HG02759 (cell line): ENCODE measurements at regions not wholly inside any gene's neighbourhood (a gene's known extent, or its start where the extent isn't known, plus 50 kb on each side); places are given as distances from the start of the nearest gene placed in this dataset.

ENCODE experiments used
- ATAC-seq: cut with Tn5 transposase; IDR thresholded peaks from one replicate; pipeline ENCODE4 v1.9.1; 2021; ENCODE audit warnings: mild to moderate bottlenecking, moderate library complexity; ENCODE audit not compliant: unreplicated experiment

DNA sequence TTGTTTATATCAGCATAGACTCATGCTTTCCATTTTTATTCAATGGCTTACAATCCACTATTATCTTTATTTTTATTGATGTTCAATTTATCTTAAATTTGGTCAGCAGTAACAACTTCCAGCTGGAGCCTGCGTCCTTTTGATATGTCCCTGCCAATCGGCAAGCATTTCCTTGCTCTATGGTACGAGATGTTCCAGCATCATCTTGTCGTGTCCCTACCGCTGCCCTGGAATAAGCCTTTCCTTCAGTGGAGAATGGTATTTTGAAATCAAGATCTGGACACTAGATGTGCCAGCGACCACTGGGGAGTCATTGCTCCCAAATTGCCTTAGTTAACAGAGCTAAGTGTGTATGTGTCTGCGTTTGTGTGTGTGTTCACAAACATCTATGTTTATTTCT, 151.6 kb upstream of the RGMB start:
- no peak for ATAC-seq

DNA sequence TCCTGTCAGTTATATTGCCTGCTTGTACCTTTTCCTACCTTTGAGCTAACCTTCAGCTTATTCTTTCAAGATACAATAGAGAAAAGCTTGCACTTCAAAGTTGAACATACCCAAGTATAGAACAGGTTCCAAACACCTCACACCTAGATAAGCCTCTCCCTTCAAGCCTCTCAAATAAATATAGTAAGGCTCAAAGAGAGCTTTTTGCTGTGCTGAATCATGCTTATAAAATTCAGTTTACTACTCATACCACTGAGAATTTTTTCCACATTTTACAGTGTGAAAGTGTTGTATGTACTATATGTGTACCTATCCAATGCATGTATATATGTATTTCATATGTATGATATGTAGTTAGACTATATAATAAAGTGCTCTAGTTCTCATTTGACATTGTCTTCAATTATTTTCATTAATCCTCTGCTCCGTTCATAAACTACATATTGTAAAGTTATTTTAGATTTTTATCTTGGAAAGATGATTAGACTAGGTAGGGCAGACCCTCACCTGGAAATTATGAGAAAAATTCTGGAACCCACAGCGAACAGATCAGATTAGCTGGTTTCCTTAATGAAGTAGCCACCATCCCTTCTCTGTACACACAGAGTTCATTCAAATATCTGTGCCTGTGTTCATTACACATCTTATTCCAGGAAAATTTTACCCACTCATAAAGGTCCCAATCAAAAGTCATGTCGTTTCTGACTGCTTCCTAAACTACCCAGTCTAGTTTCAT, 149.2 kb upstream of the RGMB start:
- no peak for ATAC-seq

GRCh38 chr5:98627121-98627520, 146.3 kb upstream of the RGMB start:
- ATAC-seq = no peak

GRCh38 chr5:98630621-98631020, 142.8 kb upstream of the RGMB start:
- ATAC-seq = no peak

- ATAC-seq = no peak
Measured at GRCh38 chr5:98631311-98632054, 142.0 kb upstream of the RGMB start.

DNA sequence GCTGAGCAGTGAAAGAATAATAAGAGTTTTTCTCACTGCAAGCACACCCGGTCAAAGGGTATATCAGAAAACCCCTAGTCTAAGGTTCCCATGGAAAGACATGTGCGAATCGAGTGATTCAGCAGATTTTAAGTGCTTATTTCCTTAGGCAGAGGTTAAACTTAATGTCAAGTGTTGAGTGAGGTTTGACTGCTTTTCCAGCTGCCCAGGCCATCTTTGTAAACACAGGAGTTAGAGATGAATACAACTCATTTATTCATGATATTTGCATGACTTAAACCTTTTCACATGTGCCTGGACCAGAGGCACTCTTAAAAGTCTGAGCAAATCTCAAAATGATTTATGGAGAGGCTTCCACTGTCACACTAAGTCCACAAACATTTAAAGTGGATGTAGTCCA, 137.8 kb upstream of the RGMB start:
- ATAC-seq = no peak

GRCh38 chr5:98637116-98637515, 136.3 kb upstream of the RGMB start:
- ATAC-seq = no peak

GRCh38 chr5:98637557-98637956, 135.9 kb upstream of the RGMB start:
- ATAC-seq = no peak

- no peak for ATAC-seq
Measured at GRCh38 chr5:98638111-98638510, 135.4 kb upstream of the RGMB start.

DNA sequence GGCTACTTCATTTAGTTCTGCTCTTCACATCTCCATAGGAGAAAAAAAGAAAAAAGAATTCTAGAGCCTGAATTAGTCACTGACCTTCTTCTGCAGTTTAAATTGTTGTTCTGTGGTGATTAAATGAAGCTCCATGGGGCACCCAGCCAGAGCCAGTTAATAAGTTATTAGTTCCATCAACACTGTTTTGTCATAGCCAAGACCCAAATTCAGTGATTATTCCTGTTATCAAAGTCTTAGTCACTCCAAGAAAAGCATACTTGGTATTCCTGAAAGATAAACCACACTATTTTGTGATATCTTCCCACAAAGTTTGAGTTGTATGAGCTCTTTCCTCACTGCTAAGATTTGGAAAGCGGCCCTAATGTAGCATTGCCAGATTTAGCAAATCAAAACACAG, 134.8 kb upstream of the RGMB start:
- no peak for ATAC-seq

GRCh38 chr5:98639274-98639673, 134.2 kb upstream of the RGMB start:
- no peak for ATAC-seq

DNA sequence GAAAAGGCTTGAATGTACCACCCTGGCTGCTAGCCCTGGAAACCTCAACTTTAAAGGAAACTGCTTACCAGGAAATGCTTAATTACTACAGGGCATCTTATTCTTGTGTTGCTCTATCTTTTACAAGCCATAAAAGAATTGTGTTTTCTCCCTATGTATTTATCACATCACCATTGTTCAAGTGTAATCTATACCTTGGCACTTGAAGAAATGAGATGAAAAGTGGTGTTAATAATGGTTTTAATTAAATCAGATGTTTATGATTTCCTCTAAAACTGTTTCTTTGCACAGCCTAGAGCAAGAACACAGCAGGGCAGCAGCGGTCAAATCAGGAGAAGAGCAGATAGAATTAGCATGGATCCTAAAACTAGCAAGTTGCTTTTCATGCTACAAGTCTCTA, 131.8 kb upstream of the RGMB start:
- no peak for ATAC-seq

DNA sequence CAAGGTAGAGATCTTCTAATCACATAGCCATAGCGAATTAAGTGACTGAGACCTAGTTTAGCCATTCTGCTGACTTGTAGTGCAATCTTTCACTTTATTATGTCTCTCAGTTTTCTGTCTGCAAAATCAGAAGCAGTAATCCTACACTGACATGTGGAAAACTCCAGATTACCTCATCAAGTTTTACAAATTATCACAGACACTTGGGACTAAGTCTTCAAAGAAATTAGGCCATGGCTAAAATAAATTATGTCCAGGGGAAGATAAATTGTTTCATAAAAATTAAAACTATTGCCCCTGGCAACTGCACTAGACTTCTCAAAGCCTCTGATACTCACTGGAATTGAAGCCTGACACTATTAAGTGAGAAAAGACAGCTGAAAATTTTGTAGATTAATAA, 129.9 kb upstream of the RGMB start:
- ATAC-seq = no peak

DNA sequence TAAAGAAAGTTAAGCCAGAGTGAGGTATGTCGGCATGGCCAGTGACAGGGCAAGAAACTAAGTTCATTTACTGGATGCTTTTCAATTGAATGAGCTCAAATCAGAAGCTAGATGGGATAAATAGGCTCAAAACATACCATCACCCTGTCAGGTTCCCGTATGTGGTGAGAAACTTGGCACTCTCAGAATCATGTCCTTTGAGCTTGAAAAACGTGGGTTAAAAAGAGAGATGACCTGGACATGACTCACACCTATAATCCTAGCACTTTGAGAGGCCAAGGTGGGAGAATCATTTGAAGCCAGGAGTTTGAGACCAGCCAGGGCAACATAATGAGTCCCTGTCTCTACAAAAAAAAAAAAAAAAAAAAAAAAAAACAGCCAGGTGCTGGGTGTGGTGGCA, 121.7 kb upstream of the RGMB start:
- no peak for ATAC-seq

- ATAC-seq = no peak
Measured at GRCh38 chr5:98656125-98656795, 117.2 kb upstream of the RGMB start.

- no peak for ATAC-seq
Measured at GRCh38 chr5:98656796-98657195, 116.7 kb upstream of the RGMB start.

GRCh38 chr5:98657559-98657958, 115.9 kb upstream of the RGMB start:
- ATAC-seq = no peak

- no peak for ATAC-seq
Measured at GRCh38 chr5:98663521-98663920, 109.9 kb upstream of the RGMB start.

- ATAC-seq = no peak
Measured at GRCh38 chr5:98664736-98665135, 108.7 kb upstream of the RGMB start.

DNA sequence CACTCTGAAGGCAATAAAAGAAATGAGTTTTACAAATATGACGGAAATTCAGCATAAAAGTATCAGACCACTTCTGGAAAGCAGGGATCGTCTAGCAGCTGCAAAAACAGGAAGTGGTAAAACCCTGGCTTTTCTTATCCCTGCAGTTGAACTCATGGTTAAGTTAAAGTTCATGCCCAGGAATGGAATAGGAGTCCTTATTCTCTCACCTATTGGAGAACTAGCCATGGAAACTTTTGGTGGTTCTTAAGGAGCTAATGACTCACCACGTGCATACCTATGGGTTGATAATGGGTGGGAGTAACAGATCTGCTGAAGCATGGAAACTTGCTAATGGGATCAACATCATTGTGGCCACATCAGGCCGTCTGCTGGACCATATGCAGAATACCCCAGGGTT, 93.5 kb upstream of the RGMB start:
- no peak for ATAC-seq

DNA sequence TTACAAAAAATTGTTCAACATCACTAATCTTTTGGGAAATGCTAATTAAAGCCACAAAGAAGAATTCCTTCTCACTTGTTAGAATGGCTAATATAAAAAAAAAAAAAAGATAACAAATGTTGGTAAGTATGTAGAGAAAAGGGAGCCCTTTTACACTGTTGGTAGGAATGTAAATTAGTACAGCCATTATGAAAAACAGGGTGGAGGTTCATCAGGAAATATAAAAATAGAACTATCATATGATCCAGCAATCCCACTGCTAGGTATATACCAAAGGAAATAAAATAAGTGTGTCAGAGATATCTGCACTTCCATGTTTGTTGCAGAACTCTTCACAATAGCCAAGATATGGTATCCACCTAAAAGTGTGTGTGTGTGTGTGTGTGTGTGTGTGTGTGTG, 83.5 kb upstream of the RGMB start:
- no peak for ATAC-seq

GRCh38 chr5:98694902-98695301, 78.6 kb upstream of the RGMB start:
- no peak for ATAC-seq
